SJCRH30 (cell line): ENCODE measurements at regions not wholly inside any gene's neighbourhood (a gene's known extent, or its start where the extent isn't known, plus 50 kb on each side); places are given as distances from the start of the nearest gene placed in this dataset.

Experiments
- DNase-seq, 2 experiments: peaks; one replicate each; pipeline ENCODE4 v3.0.0-alpha.2; 2015 to 2020
- H3K27ac ChIP-seq: fragments of 250-450 bp; sonication (Bioruptor Pico); 2 replicates; pipeline ENCODE4 v1.5.1; 2020; ENCODE audit warnings: mild to moderate bottlenecking, moderate library complexity
- H3K27me3 ChIP-seq: fragments of 250-450 bp; sonication (Bioruptor Pico); 2 replicates; pipeline ENCODE4 v1.5.1; 2020; ENCODE audit warnings: mild to moderate bottlenecking, moderate library complexity
- H3K36me3 ChIP-seq: fragments of 250-450 bp; sonication (Bioruptor Pico); 2 replicates; pipeline ENCODE4 v1.5.1; 2020; ENCODE audit warnings: mild to moderate bottlenecking, moderate library complexity
- H3K4me1 ChIP-seq: fragments of 250-450 bp; sonication (Bioruptor Pico); 2 replicates; pipeline ENCODE4 v1.5.1; 2020; ENCODE audit warnings: mild to moderate bottlenecking, moderate library complexity
- H3K4me3 ChIP-seq: fragments of 250-450 bp; sonication (Bioruptor Pico); 2 replicates; pipeline ENCODE4 v1.5.1; 2020; ENCODE audit warnings: mild to moderate bottlenecking, moderate library complexity
- H3K9me3 ChIP-seq: fragments of 250-450 bp; sonication (Bioruptor Pico); replicated peaks from 2 replicates; pipeline ENCODE4 v1.5.1; 2020; ENCODE audit warnings: mild to moderate bottlenecking, moderate library complexity

DNA sequence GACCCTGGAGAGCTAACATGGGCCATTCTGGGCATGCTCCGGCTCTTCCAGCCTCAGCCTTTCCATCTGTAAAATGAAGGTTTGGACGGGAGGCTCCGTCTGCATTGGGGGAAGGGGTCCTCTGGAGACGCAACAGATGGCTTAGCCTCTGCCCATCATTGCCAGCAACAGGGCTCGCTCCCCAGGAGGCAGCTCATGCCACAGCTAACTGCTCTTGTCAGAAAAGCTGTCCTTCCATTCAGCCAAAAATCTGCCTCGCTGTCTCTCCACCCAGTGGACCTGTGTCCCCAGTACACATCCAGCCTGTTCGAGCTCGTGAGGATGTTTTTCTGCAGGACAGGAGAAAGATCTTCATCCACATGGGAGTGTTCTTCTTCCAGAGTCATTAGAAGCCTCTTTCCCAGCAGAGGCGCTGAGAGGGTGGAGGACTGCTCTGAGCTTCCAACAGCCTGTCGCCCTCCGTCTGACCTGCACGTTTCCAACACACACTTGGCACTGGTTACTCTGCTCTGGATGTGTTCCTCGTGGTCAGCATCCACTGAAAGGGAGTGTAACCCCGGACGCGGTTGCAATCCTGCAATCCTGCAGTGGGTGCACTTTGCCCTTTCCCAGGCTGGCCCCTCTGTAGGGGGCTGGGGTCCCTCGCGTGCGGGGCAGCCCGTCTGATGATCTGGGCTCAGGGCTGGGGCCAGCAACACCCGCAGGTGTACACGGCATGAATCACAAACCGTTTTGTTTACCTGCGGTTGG lies 1340.9 kb downstream of the TBC1D22A start:
- H3K4me3 ChIP-seq: no peak overlapping the region
- no peak for DNase-seq
- H3K36me3 ChIP-seq: no peaks in the 10 kb centered on the region
- H3K27me3 ChIP-seq: peaks cover 38% of the 10 kb centered on the region; the same call in 1 of the 2 replicates
- H3K9me3 ChIP-seq: no peaks in the 10 kb centered on the region
- no peaks in the 10 kb centered on the region for H3K4me1 ChIP-seq
- H3K27ac ChIP-seq: no peak overlapping the region

DNA sequence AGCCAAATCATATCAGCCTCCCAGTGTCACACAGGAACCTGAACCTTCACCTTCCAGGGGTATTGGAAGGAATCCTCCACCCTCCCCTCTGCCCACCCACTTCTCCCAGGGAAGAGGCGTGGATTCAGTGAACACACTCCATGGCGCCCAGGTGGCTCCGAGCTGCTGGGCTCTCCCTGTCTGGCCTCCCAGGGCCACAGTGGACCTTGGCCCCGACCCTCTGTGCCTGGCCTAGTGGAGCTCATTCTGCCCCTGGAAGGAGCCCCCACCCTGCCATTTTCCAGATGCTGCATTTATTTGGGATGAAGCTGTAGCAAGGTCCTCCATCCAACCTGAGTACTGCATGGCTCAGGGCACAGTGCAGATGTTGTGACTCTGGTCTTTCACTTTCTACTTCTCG lies 1340.1 kb downstream of the TBC1D22A start:
- Histone ChIP-seq H3K9me3 (no peaks in the 10 kb centered on the region), H3K27ac (no peak overlapping the region), H3K4me3 (no peak overlapping the region), H3K4me1 (no peaks in the 10 kb centered on the region), H3K36me3 (no peaks in the 10 kb centered on the region), H3K27me3 (peaks cover 38% of the 10 kb centered on the region; the same call in 1 of the 2 replicates)
- no peak for DNase-seq

DNA sequence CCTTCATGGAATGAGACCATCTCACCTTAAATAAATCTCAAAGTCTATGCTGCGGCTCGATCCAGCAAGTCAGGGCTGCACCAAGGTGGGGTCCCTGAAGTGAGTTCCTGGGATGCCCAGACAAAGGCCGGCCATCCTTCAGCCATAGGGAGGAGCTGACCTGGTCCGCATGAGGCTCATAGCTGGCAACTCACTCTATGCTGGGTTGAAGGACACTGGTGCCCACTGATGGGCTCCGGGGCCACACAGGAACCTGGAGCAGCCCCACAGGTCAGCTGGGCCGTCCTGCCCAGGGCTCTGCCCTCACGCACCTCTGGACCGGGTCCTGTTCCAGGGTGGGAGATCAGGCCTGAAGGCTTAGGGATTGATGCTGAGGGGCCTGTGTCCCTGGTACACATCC lies 1339.3 kb downstream of the TBC1D22A start:
- H3K4me1 ChIP-seq: no peaks in the 10 kb centered on the region
- no peak overlapping the region for H3K27ac ChIP-seq
- H3K27me3 ChIP-seq: peaks cover 42% of the 10 kb centered on the region
- no peak for DNase-seq
- no peak overlapping the region for H3K4me3 ChIP-seq
- no peaks in the 10 kb centered on the region for H3K9me3 ChIP-seq
- H3K36me3 ChIP-seq: no peaks in the 10 kb centered on the region

DNA sequence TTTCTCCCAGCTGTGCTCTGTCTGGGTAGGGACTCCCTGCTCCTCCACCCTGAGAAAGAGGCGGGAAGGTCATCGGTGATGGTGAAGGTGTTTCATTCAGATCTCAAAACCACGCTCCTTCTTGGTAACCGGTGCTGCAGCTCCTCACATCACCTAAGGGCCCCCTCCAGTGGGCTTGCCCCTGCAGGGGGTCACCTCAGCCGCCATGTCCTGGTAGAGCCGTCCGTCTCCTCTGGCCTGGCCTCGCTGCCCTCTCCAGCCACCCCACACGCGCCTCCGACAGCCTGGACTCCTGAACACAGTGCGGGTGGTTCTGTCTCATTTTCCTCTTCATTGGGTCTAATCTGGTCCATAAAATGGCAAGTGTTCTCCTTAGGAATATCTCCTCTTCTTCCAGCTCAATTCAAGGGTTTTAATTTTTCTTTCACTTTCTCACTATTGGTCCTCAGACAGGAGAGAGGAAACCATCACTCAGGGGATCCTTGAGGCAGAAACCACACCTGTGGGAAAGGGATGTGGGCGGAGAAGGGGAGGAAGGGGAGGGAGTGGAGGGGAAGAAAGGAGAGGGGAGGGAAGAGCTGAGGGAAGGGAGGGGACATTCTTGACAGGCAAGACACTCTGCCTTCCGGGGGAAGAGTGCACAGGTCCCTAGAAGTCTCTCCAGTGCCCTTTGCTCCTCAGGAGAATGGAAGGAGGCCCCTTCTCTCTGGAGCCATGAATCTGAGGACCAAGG lies 1338.4 kb downstream of the TBC1D22A start:
- no peak for DNase-seq
- Histone ChIP-seq H3K36me3 (no peaks in the 10 kb centered on the region), H3K27me3 (peaks cover 42% of the 10 kb centered on the region), H3K4me3 (no peak overlapping the region), H3K4me1 (no peaks in the 10 kb centered on the region), H3K9me3 (no peaks in the 10 kb centered on the region), H3K27ac (no peak overlapping the region)

DNA sequence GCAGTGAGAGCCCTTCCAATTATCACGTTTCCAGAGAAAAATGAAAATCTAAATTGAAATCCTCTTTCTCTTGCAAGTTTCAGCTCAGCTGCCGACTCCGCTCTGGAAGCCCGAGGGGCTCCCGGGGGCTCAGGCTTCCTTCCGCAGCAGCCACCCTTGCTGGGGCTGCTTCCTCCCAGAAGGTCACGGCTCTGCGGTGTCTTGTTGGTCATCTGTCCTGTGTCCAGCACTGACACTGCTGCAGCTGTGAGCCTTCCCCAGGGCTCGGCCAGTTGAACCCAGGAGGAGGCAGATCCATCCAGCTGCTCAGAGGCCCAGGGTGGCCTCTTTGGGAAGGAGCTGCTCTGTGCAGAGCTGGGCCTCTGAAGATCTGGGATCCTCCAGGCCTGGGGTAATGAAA lies 1337.2 kb downstream of the TBC1D22A start:
- Histone ChIP-seq H3K36me3 (no peaks in the 10 kb centered on the region), H3K27ac (no peak overlapping the region), H3K9me3 (no peaks in the 10 kb centered on the region), H3K4me3 (no peak overlapping the region), H3K27me3 (peaks cover 46% of the 10 kb centered on the region), H3K4me1 (no peaks in the 10 kb centered on the region)
- DNase-seq: no peak

DNA sequence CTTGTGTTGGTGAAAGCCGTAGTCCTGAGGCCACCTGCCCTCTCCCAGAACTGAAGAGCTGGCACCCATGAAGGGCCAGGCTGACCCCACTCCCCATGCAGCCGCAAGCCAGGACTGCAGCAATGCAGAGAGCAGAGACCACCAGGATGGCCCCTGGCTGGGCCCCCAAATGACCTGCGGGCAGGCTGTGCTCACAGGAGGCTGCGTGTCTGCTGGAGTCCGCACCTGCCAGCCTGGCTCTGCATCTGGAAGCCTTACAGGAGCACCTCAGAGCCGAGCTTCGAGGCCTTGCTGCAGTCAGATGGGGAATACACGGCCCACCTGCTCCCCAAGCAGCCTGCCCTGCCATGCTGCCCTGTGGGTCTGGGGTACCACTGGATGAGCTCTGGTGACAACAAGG lies 1336.8 kb downstream of the TBC1D22A start:
- no peak overlapping the region for H3K4me3 ChIP-seq
- no peaks in the 10 kb centered on the region for H3K9me3 ChIP-seq
- H3K27me3 ChIP-seq: peaks cover 49% of the 10 kb centered on the region
- no peak overlapping the region for H3K27ac ChIP-seq
- no peak for DNase-seq
- no peaks in the 10 kb centered on the region for H3K4me1 ChIP-seq
- H3K36me3 ChIP-seq: no peaks in the 10 kb centered on the region

DNA sequence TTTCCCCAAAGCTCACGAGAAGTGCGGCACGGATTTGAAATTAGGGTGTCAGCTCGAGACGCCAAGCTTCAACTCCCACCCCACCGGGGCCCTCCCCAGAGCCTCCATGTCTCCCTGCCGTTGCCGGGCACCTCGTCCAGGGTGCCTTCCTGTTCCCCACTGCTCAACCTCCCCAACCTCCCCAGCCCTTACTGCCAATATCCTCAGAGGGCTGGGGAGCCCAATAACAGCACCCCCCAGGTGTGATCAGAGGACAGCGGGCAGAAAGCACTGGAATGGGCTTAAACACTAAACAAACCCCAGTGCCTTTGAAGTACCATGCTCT lies 1336.4 kb downstream of the TBC1D22A start:
- no peak overlapping the region for H3K27ac ChIP-seq
- no peaks in the 10 kb centered on the region for H3K9me3 ChIP-seq
- no peaks in the 10 kb centered on the region for H3K36me3 ChIP-seq
- peaks cover 47% of the 10 kb centered on the region for H3K27me3 ChIP-seq
- DNase-seq: no peak
- no peaks in the 10 kb centered on the region for H3K4me1 ChIP-seq
- no peak overlapping the region for H3K4me3 ChIP-seq

DNA sequence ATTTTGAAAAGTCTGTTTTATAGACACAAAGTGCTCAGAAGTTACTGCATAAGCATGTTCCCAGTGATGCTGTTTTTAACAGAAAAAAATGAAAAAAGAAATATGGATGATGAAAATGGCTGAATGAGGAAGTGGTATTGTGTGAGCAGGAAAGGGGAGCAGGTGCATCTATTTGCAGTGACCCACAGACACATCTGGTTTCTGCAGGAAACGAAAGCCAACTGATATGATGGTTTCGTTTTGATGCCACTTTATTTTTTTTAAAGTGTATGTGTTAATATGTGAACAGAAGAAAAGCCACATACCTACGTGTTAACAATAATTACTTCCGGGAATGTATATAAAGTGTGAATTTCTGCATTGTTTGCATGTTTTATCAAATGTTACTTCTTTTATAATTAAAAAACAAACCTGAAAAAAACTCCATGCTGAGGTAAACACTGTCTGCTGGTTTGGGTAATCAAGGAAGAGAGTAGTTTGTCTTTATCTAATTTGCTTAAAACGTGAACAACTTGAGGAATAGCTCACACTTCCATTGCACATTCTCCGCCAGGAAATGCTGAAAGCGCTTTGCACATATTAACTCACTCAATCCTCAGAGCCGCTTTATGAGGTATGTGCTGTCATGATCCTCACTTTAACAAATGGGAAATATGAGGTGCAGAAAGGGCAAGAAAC lies 1335.9 kb downstream of the TBC1D22A start:
- no peaks in the 10 kb centered on the region for H3K36me3 ChIP-seq
- no peaks in the 10 kb centered on the region for H3K9me3 ChIP-seq
- H3K27me3 ChIP-seq: peaks cover 45% of the 10 kb centered on the region
- no peak for DNase-seq
- H3K4me3 ChIP-seq: no peak overlapping the region
- H3K27ac ChIP-seq: no peak overlapping the region
- H3K4me1 ChIP-seq: no peaks in the 10 kb centered on the region

DNA sequence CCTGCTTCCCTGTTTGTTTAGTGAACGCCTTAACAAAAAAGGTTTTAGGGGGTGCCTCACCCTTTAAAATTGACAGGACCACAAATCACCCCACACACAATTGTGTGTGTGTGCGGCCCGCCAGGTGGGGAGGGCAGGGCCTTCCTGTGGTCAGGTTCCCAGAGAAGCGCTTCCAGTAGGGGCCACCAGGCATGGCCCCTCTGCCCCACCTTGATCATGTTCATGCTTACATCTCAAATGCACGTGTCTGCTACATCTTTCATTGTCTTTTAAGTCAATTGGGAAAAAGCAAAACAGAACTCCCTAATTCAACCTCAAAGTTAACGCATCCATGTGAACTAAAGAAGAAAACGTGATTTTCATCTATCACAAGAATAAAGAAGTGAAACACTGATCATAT lies 1335.3 kb downstream of the TBC1D22A start:
- H3K9me3 ChIP-seq: no peaks in the 10 kb centered on the region
- no peaks in the 10 kb centered on the region for H3K4me1 ChIP-seq
- DNase-seq: no peak
- H3K4me3 ChIP-seq: no peak overlapping the region
- H3K36me3 ChIP-seq: no peaks in the 10 kb centered on the region
- peaks cover 39% of the 10 kb centered on the region for H3K27me3 ChIP-seq
- no peak overlapping the region for H3K27ac ChIP-seq

DNA sequence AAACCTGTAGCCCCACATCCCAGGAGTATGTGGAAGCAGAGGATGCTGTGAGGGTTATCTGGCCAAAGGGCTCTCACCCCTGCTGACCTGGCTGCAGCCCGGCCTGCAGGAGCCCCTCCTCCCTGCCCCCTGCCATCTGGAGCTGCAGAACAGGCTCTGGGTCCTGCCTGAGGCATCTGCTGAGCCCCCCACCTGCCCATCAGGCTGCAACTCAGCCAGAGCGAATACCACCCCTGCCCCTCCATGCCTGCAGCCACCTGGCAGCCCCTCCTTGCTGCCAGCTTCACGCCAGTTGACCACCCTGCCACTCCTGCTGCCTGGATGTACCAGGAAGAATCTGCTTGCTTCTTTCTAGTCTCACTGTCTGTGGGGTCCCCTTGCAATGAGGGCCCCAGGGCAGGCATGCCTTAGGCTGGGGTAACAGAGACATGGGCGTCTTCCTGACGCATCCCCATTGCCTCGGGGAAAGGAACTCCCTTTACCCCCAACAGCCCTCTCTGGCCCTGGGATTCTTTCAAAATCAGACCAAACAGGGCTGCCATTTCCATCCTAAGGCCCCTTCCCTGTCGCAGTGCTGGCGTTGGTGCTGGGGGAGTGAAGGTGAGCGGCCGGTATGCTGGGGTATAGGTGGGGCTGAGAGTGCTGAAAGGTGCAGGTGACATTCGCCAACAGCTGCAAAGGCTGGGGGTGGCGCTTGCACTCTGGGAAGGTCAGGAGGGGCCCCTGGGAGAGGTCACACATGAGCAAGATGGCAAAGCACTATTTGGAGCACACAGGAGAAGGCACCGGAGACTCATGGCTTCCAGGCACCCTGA lies 1334.6 kb downstream of the TBC1D22A start:
- H3K4me3 ChIP-seq: no peak overlapping the region
- no peaks in the 10 kb centered on the region for H3K36me3 ChIP-seq
- peaks cover 40% of the 10 kb centered on the region for H3K27me3 ChIP-seq
- H3K27ac ChIP-seq: no peak overlapping the region
- H3K9me3 ChIP-seq: no peaks in the 10 kb centered on the region
- no peak for DNase-seq
- H3K4me1 ChIP-seq: no peaks in the 10 kb centered on the region

DNA sequence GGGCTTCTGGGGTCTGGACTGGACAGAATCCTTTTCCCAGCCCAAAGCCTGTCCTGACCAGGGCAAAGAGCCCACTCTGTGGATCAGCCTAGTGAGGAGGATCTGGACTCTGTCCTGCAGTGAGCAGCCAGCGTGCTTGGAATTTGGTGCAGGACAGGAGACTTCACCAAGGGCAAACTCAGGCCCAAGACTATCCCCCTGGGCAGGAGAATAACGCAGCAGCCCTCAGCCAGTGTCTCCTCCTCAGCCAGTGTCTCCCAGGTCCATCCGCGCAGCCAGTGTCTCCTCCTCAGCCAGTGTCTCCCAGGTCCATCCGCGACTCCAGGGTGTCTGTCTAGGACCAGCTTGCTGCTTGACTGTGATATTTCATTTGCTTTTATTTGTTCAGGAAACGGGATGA lies 1334.0 kb downstream of the TBC1D22A start:
- no peaks in the 10 kb centered on the region for H3K9me3 ChIP-seq
- no peak for DNase-seq
- peaks cover 45% of the 10 kb centered on the region for H3K27me3 ChIP-seq
- no peaks in the 10 kb centered on the region for H3K4me1 ChIP-seq
- no peak overlapping the region for H3K4me3 ChIP-seq
- no peaks in the 10 kb centered on the region for H3K36me3 ChIP-seq
- H3K27ac ChIP-seq: no peak overlapping the region

DNA sequence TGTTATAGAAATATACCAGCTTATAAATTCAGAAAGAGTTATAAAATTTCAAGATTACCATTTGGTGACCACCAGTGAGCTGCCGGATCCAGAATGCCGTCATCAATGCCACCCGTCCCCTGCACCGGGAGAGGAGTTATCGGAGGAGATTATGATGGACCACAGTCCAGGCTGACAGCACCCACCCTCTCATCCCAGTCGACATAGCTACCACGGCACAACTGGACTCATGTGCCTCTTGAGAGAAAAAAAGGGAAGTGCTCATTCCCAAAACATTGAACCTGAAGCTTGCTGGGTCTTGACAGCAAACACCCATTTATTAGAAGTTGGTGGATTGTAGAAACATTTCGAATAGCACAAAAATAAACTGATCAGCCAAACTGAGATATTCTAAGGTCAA lies 1331.5 kb downstream of the TBC1D22A start:
- peaks cover 41% of the 10 kb centered on the region for H3K27me3 ChIP-seq
- H3K4me1 ChIP-seq: no peaks in the 10 kb centered on the region
- DNase-seq: no peak
- H3K27ac ChIP-seq: no peak overlapping the region
- no peaks in the 10 kb centered on the region for H3K36me3 ChIP-seq
- no peaks in the 10 kb centered on the region for H3K9me3 ChIP-seq
- no peak overlapping the region for H3K4me3 ChIP-seq

DNA sequence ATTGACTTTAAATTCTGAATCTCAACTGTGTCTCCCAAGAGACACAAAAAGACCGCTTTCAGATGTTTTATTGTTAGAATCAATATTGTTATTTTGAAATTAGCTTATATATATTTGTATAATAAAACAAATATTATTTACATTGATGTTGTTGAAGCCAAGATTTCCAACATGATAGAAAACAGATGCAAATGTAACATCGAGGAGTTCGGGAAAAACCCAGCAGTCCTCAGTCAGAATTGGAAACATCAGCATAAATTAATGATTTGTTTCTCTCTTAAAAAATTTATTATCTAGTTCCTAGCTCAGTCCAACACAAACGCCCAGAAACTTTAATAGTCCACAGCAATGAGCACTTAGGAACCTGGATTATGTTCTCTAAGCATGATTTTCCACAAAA lies 1330.4 kb downstream of the TBC1D22A start:
- H3K4me3 ChIP-seq: no peak overlapping the region
- H3K36me3 ChIP-seq: no peaks in the 10 kb centered on the region
- H3K27ac ChIP-seq: no peak overlapping the region
- no peak for DNase-seq
- no peaks in the 10 kb centered on the region; the same call in 1 of the 2 replicates for H3K4me1 ChIP-seq
- no peaks in the 10 kb centered on the region for H3K9me3 ChIP-seq
- H3K27me3 ChIP-seq: peaks cover 49% of the 10 kb centered on the region

DNA sequence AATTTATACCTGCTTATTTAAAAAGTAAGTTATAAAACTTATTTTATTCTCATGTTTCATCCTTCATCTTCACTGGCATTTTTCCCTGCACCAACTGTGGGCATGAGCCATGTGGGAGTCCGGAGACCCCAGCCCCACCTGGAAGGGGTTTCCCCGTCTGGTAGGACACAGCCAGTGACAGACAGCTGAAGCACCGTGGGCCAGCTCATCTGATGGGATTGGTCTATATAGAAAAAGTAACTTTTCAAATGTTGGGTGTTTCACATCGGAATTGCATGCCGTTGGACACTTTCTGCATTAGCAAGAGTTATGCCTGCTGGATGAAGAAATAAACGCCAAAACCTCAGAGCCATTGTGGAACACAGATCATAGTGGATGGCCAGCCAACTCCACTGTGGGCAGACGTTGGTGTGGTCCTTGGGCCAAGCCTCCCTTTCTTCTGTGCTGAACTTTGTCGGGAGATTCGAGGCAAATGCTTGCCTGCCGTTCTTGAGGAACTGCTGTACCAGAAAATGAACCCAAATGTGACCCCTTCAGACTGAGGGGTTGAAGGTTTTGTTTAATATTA lies 1329.3 kb downstream of the TBC1D22A start:
- Histone ChIP-seq H3K4me1 (no peaks in the 10 kb centered on the region; the same call in 1 of the 2 replicates), H3K4me3 (no peak overlapping the region), H3K9me3 (no peaks in the 10 kb centered on the region), H3K27me3 (peaks cover 46% of the 10 kb centered on the region), H3K27ac (no peak overlapping the region), H3K36me3 (no peaks in the 10 kb centered on the region)
- no peak for DNase-seq
